Activated naive CD8-positive, alpha-beta T cell treated with anti-CD3 and anti-CD28 coated beads, Interleukin-2, amount 50 U/mL, for 24 hours (primary cell): ENCODE measurements at regions not wholly inside any gene's neighbourhood (a gene's known extent, or its start where the extent isn't known, plus 50 kb on each side); places are given as distances from the start of the nearest gene placed in this dataset.

ENCODE experiments used
- ATAC-seq: fragments of 150-1000 bp; cut with Tn5 transposase; one replicate; pipeline ENCODE4 v1.10.0; 2021
- DNase-seq: peaks from one replicate; pipeline ENCODE4 v3.0.0; 2021
- H3K27ac Mint-ChIP-seq: one replicate; pipeline ENCODE4 v1.8.0; 2021; ENCODE audit warnings: mild to moderate bottlenecking, mixed read lengths
- H3K27me3 Mint-ChIP-seq: one replicate; pipeline ENCODE4 v1.8.0; 2021; ENCODE audit warnings: mixed read lengths
- H3K36me3 Mint-ChIP-seq: one replicate; pipeline ENCODE4 v1.8.0; 2021; ENCODE audit warnings: low read depth, mixed read lengths
- H3K4me1 Mint-ChIP-seq: one replicate; pipeline ENCODE4 v1.8.0; 2021; ENCODE audit warnings: mixed read lengths
- H3K4me3 Mint-ChIP-seq: one replicate; pipeline ENCODE4 v1.8.0; 2021; ENCODE audit warnings: mild to moderate bottlenecking, moderate library complexity, mixed read lengths
- H3K9me3 Mint-ChIP-seq: one replicate; pipeline ENCODE4 v1.8.0; 2021; ENCODE audit warnings: mixed read lengths

- ATAC-seq (no peak), DNase-seq (no peak)
- Mint-ChIP-seq H3K4me1 (peaks cover 58% of the 10 kb centered on the region), H3K36me3 (no peaks in the 10 kb centered on the region), H3K27me3 (no peaks in the 10 kb centered on the region), H3K27ac (no peak overlapping the region), H3K9me3 (no peaks in the 10 kb centered on the region), H3K4me3 (no peak overlapping the region)
Measured at GRCh38 chr6:30832864-30833263, 51.5 kb upstream of the DDR1 start.

- H3K4me1 Mint-ChIP-seq, result peaks cover 74% of the 10 kb centered on the region
- peak overlapping the region; percentile 81 for H3K4me3 Mint-ChIP-seq
- DNase-seq (no peak), ATAC-seq (no peak)
- H3K36me3 Mint-ChIP-seq, result no peaks in the 10 kb centered on the region
- no peaks in the 10 kb centered on the region for H3K27me3 Mint-ChIP-seq
- no peaks in the 10 kb centered on the region for H3K9me3 Mint-ChIP-seq
- peak overlapping the region; percentile 96 for H3K27ac Mint-ChIP-seq
Measured at GRCh38 chr6:30830438-30830837, 53.9 kb upstream of the DDR1 start.

GRCh38 chr6:30829639-30830255, 54.6 kb upstream of the DDR1 start:
- ATAC-seq (peak; percentile 13), DNase-seq (no peak)
- H3K36me3 Mint-ChIP-seq, result no peaks in the 10 kb centered on the region
- H3K4me1 Mint-ChIP-seq, result peaks cover 70% of the 10 kb centered on the region
- no peaks in the 10 kb centered on the region for H3K9me3 Mint-ChIP-seq
- peak overlapping the region; percentile 81 for H3K4me3 Mint-ChIP-seq
- H3K27me3 Mint-ChIP-seq, result no peaks in the 10 kb centered on the region
- peak overlapping the region; percentile 96 for H3K27ac Mint-ChIP-seq

DNA sequence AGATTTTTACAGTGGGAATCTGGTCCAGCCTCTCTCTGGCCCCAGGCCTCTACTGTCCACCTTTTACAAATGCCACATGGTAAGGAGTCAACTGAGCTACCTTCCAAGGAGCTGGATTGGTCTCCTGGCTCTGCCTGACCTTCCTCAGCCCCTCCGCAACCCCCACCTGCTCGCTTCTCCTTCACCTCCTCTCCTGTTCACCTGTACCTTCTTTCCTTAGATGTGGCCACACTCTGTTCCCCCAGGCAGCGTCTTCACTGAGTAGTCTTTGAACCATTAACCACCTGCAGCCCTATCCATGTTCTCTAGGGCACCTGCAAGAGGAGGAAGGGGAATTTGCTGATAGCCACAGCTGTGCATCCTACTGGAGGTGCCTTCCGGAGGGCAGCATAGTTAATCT, 55.3 kb upstream of the DDR1 start:
- Mint-ChIP-seq H3K4me1 (peaks cover 68% of the 10 kb centered on the region), H3K27ac (peak overlapping the region; percentile 96), H3K36me3 (no peaks in the 10 kb centered on the region), H3K27me3 (no peaks in the 10 kb centered on the region), H3K4me3 (peak overlapping the region; percentile 81), H3K9me3 (no peaks in the 10 kb centered on the region)
- no peak for DNase-seq
- no peak for ATAC-seq

DNA sequence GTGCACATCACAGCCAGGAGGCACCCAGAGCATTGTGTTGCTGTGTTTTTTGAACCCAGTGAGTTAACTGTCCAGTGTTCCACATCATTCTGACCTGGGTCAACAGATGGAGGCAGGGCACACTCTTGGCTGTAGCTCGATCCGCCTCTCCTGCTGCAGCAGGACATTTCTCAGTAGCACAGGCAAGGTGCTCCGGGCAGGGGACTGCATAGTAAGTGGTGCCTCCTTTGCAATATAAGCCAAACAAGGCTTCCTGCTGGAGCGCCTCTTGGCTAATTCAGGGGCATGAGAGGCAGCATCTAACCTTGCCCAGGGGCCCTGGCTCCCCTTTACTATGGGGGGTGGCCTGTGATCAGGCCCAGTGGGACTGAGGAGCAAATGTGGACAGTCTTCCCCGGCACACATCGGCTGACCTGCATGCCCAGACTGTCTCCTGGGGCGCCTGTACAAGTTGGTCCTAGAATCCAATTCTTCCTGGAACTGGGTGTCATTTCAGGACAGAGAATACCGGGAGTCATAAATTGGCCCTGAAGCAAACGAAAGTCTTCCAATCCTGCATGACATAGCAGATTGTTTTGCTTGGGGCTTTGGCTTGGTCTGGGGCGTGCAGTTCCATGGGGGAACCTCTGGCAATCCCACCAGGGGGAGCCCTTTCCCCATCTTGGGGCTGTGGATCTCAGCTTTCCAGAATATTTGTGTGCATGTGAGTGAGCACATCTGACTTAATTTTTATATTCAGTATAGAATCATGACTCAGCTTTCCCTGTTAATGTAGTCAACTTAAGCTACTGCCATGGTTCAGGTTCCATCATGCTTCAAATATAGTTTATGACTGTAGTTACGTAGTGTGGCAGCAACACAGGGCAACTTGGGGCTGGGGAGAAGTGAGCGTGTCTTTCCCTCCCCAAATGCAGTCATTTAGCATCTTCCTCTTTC, 56.0 kb upstream of the DDR1 start:
- no peaks in the 10 kb centered on the region for H3K9me3 Mint-ChIP-seq
- H3K4me3 Mint-ChIP-seq, result peak overlapping the region; percentile 81
- peak overlapping the region; percentile 96 for H3K27ac Mint-ChIP-seq
- peaks cover 3% of the 10 kb centered on the region for H3K36me3 Mint-ChIP-seq
- DNase-seq, result peak; percentile 92
- ATAC-seq, result peak; percentile 76
- no peaks in the 10 kb centered on the region for H3K27me3 Mint-ChIP-seq
- peaks cover 75% of the 10 kb centered on the region for H3K4me1 Mint-ChIP-seq

DNA sequence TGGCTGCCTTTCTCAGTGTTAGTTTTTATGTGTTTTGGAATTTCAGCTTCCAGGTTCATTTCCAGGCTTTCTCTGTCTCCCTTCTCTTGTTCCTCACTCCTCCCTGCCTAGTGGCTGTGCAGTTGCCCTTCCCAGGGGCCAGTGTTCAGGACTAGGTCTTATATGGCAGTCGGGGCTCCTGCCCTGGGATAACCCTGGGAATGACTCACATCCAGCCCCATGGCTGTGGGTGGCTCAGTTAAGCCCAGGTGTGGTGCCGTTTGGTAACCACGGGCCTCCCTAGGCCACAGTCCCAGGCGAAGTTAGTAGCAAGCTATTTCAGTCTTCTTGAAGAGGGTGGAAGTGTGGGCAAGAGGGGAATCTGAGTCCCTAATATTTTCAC, 57.4 kb upstream of the DDR1 start:
- H3K4me1 Mint-ChIP-seq, result peaks cover 82% of the 10 kb centered on the region
- DNase-seq, result peak; percentile 47
- no peaks in the 10 kb centered on the region for H3K9me3 Mint-ChIP-seq
- peak overlapping the region; percentile 96 for H3K27ac Mint-ChIP-seq
- ATAC-seq, result peak; percentile 62
- no peaks in the 10 kb centered on the region for H3K27me3 Mint-ChIP-seq
- H3K4me3 Mint-ChIP-seq, result peak overlapping the region; percentile 0
- H3K36me3 Mint-ChIP-seq, result peaks cover 4% of the 10 kb centered on the region

DNA sequence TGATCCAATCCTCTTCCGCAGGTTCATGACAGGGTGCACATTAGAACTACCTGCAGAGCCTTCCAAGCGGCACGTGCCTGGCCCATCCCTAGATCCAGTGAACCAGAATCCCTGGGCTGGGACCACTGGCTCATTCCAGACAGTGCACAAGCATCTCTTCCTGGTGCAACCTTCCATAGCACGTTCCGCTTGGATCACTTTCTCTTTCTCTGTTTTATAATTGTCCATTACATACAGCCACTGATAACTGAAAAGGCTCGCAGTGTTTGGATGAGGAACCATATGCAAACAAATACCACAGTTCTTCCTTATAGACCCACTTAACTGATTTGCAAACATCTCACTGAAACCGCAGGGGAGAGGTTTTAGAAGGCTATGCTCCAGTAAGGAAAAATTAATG, 59.6 kb upstream of the DDR1 start:
- peaks cover 79% of the 10 kb centered on the region for H3K4me1 Mint-ChIP-seq
- H3K4me3 Mint-ChIP-seq, result no peak overlapping the region
- no peak for DNase-seq
- H3K36me3 Mint-ChIP-seq, result peaks cover 9% of the 10 kb centered on the region
- ATAC-seq, result no peak
- H3K27ac Mint-ChIP-seq, result no peak overlapping the region
- H3K27me3 Mint-ChIP-seq, result no peaks in the 10 kb centered on the region
- H3K9me3 Mint-ChIP-seq, result no peaks in the 10 kb centered on the region

DNA sequence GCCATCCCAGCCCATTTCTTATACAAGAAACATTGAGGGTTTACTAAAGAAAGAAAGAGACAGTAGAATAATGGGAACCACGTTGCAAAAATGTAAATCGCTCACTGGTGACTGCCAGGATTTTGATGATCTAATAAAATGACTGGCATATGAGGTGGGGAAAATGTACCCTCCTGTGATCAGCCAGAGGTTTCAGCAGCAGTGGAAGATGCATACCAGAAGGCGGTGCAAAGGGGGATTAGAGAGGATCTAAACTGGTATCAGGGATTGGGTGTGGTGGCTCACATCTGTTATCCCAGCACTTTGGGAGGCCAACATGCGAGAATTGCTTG, 60.8 kb upstream of the DDR1 start:
- Mint-ChIP-seq H3K36me3 (peaks cover 14% of the 10 kb centered on the region), H3K4me3 (no peak overlapping the region), H3K9me3 (peaks cover under 1% of the 10 kb centered on the region), H3K27ac (peak overlapping the region; percentile 52), H3K27me3 (no peaks in the 10 kb centered on the region), H3K4me1 (peaks cover 79% of the 10 kb centered on the region)
- DNase-seq (no peak), ATAC-seq (no peak)

GRCh38 chr6:30821862-30822784, 62.2 kb upstream of the DDR1 start:
- H3K4me1 Mint-ChIP-seq, result peaks cover 79% of the 10 kb centered on the region
- DNase-seq, result no peak
- H3K9me3 Mint-ChIP-seq, result peaks cover 5% of the 10 kb centered on the region
- no peak overlapping the region for H3K4me3 Mint-ChIP-seq
- H3K27me3 Mint-ChIP-seq, result no peaks in the 10 kb centered on the region
- ATAC-seq, result no peak
- peak overlapping the region; percentile 75 for H3K27ac Mint-ChIP-seq
- H3K36me3 Mint-ChIP-seq, result peaks cover 26% of the 10 kb centered on the region

DNA sequence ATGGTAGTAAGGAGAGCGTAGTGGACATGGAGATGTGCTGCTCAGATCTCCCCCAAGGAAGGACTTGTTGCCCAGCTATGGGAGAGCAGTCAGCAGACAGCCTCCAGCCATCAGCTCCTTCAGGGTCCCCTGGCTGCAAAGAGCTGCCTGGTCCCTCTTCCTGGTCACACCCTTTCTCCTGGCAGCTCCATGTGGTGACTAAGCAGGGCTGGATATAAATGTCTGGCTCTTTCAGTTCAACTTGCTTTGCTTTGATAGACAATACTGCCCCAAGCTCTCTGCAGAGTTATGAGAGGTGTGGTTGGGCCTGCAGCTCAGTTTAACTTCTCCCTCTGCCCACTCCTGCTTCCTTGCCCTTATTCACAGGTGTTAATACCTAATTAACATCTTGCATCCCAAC, 64.1 kb upstream of the DDR1 start:
- Mint-ChIP-seq H3K4me3 (peak overlapping the region; percentile 51), H3K27ac (peak overlapping the region; percentile 100), H3K27me3 (no peaks in the 10 kb centered on the region), H3K9me3 (peaks cover 10% of the 10 kb centered on the region), H3K36me3 (peaks cover 34% of the 10 kb centered on the region), H3K4me1 (peaks cover 85% of the 10 kb centered on the region)
- no peak for ATAC-seq
- DNase-seq, result no peak

DNA sequence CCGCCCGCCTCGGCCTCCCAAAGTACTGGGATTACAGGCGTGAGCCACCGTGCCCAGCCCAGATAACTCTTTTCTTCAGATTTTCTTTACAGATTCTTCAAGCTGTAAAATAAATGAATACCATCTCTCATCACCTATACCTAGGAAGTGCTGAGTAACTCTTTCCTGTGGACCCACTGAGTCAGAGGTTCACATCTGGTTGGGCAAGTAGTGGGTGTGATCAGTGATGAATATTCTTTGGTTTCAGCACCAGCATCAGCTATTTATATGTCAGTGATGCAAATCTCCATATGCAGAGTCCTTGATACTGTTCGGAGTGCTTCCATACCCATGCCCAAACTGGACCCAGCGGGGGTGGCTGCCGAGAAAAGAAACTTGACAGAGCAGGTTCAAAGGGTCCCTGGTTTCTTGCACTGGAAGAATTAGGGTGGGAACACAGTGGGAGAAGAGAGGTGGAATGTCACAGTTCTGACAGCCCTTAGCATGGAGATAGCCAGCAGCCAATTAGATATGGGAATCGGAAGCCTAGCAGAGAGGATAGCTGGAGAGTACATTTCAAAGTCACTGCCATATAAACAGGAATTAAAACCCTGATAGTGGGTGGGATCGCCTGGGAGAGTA, 64.9 kb upstream of the DDR1 start:
- Mint-ChIP-seq H3K4me3 (peak overlapping the region; percentile 51), H3K4me1 (peaks cover 88% of the 10 kb centered on the region), H3K9me3 (peaks cover 13% of the 10 kb centered on the region), H3K27ac (peak overlapping the region; percentile 100), H3K27me3 (no peaks in the 10 kb centered on the region), H3K36me3 (peaks cover 36% of the 10 kb centered on the region)
- DNase-seq (peak; percentile 65), ATAC-seq (peak; percentile 57)

DNA sequence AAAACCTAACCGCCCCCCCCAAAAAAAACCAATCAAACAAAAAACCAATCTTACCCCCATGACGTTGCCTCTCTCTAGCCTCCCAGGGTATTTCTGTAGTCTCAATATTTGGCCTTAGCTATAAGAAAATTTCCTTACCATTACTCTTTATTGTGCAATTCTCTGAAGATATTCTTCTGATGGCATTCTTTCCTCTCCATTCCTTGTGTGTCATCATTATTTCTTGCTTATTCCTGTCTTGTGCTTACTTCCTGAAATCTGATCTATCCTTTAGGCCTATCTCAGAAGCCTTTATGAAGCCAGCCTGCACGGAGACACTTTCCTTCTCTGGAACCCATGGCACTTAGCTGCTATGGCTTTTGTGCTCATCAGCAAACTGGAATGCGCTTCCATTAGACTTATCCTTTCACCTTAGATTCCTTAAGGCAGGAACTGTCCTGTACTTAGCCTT, 65.9 kb upstream of the DDR1 start:
- Mint-ChIP-seq H3K36me3 (peaks cover 36% of the 10 kb centered on the region), H3K4me1 (peaks cover 89% of the 10 kb centered on the region)

GRCh38 chr6:30816791-30817739, 67.3 kb upstream of the DDR1 start:
- peak overlapping the region; percentile 100 for H3K27ac Mint-ChIP-seq
- peak; percentile 20 for DNase-seq
- H3K36me3 Mint-ChIP-seq, result peaks cover 40% of the 10 kb centered on the region
- H3K9me3 Mint-ChIP-seq, result peaks cover 13% of the 10 kb centered on the region
- peak; percentile 50 for ATAC-seq
- H3K4me1 Mint-ChIP-seq, result peaks cover 92% of the 10 kb centered on the region
- H3K27me3 Mint-ChIP-seq, result no peaks in the 10 kb centered on the region
- H3K4me3 Mint-ChIP-seq, result peak overlapping the region; percentile 61

More for the DNA sequence above, 65.9 kb upstream of the DDR1 start:
- Mint-ChIP-seq H3K27ac (peak overlapping the region; percentile 100), H3K9me3 (peaks cover 13% of the 10 kb centered on the region), H3K4me3 (no peak overlapping the region), H3K27me3 (no peaks in the 10 kb centered on the region)
- ATAC-seq (no peak), DNase-seq (no peak)
